HepG2 (cell line): ENCODE measurements at regions not wholly inside any gene's neighbourhood (a gene's known extent, or its start where the extent isn't known, plus 50 kb on each side); places are given as distances from the start of the nearest gene placed in this dataset.

ENCODE experiments used
- ATAC-seq: fragments of 200-7000 bp; cut with Tn5 transposase; 3 replicates; pipeline ENCODE4 v1.9.1; 2020; ENCODE audit warnings: mild to moderate bottlenecking, moderate library complexity
- BruUV-seq: library from RNA; stranded (reverse); fragments of 400-500 nt; replicated peaks from 2 replicates; lab custom pipeline; 2021; lab: Mats Ljungman, UMichigan
- CTCF ChIA-PET: fragments of 300-600 bp; formaldehyde crosslinking; extraction: SDS; loops from one replicate; lab custom pipeline; 2021; ENCODE audit warnings: low total read pairs, inconsistent platforms, low intra/inter-chr PET ratio; lab: Yijun Ruan, JAX
- POLR2A ChIA-PET: fragments of 350-600 bp; sonication (Branson Sonifier 250); formaldehyde crosslinking; loops from one replicate; lab custom pipeline; 2020; ENCODE audit warnings: antibody characterized with exemption, inconsistent platforms; lab: Yijun Ruan, JAX
- DNase-seq: peaks from one replicate; pipeline ENCODE4 v3.0.0-alpha.2; 2015; ENCODE audit warnings: low spot score
- FAIRE-seq: peaks from 3 replicates; lab custom pipeline; 2011; peaks lifted over from hg19 to GRCh38; lab: Jason Lieb, UNC
- H2AFZ ChIP-seq: one replicate; pipeline ENCODE4 v1.6.1; 2011; ENCODE audit warnings: low read length, inconsistent platforms
- H3K27ac ChIP-seq: fragments of 300-600 bp; 3 replicates; pipeline ENCODE4 v1.8.0; 2011; ENCODE audit warnings: mixed run types, mild to moderate bottlenecking, mixed read lengths, low read length, inconsistent platforms; ENCODE audit not compliant: insufficient read depth; ENCODE audit errors: extremely low read length
- H3K27me3 ChIP-seq, 2 experiments: fragments of 200-600 bp in 1 of 2; 2 replicates in 1 of 2; 3 replicates in 1 of 2; pipeline versions ENCODE4 v1.6.0 to v1.8.0; 2011; ENCODE audit warnings: low read length in 2 of 2, mild to moderate bottlenecking in 2 of 2, moderate library complexity in 2 of 2, inconsistent platforms in 1 of 2; ENCODE audit not compliant: insufficient read depth in 2 of 2, control insufficient read depth in 1 of 2
- H3K36me3 ChIP-seq, 2 experiments: fragments of 200-600 bp in 1 of 2; replicated peaks in 1 of 2; 2 replicates in 1 of 2; 3 replicates in 1 of 2; pipeline versions ENCODE4 v1.5.1 to v1.8.0; 2011; ENCODE audit warnings: low read length in 2 of 2, inconsistent platforms in 1 of 2; ENCODE audit not compliant: insufficient read depth in 2 of 2, control insufficient read depth in 1 of 2
- H3K4me1 ChIP-seq: 2 replicates; pipeline ENCODE4 v1.5.1; 2012; ENCODE audit warnings: low read length, inconsistent platforms; ENCODE audit not compliant: insufficient read depth
- H3K4me2 ChIP-seq: 2 replicates; pipeline ENCODE4 v1.6.0; 2011; ENCODE audit warnings: low read depth, low read length, inconsistent platforms
- H3K4me3 ChIP-seq, 3 experiments: fragments of 200-600 bp in 1 of 3; sonication (generic), shearing (Covaris generic) in 1 of 3; replicated peaks in 1 of 3; 2 replicates each; pipeline ENCODE4 v1.5.1; 2011 to 2016; ENCODE audit warnings: low read length in 3 of 3, inconsistent platforms in 2 of 3, low read depth in 2 of 3, mild to moderate bottlenecking in 2 of 3, control low read depth in 1 of 3, mixed read lengths in 1 of 3; ENCODE audit not compliant: insufficient read depth in 1 of 3
- H3K79me2 ChIP-seq: one replicate; pipeline ENCODE4 v1.6.1; 2011; ENCODE audit warnings: low read length, inconsistent platforms; ENCODE audit not compliant: insufficient read depth
- H3K9ac ChIP-seq: 2 replicates; pipeline ENCODE4 v1.6.0; 2011; ENCODE audit warnings: mild to moderate bottlenecking, low read depth, low read length, inconsistent platforms; ENCODE audit not compliant: insufficient read depth
- H3K9me3 ChIP-seq: 2 replicates; pipeline ENCODE4 v1.5.1; 2012; ENCODE audit warnings: mild to moderate bottlenecking, low read length
- H4K20me1 ChIP-seq: 2 replicates; pipeline ENCODE4 v1.6.0; 2011; ENCODE audit warnings: inconsistent platforms, mild to moderate bottlenecking, low read length, moderate library complexity; ENCODE audit not compliant: insufficient read depth
- CCDC6 ChIP-seq: sonication (generic); formaldehyde crosslinking; IDR thresholded peaks from 2 replicates; pipeline ENCODE4 v1.8.1; 2022; ENCODE audit warnings: mild to moderate bottlenecking, missing genetic modification reagents, moderate library complexity
- FOXO1 ChIP-seq: sonication (generic); formaldehyde crosslinking; IDR thresholded peaks from 2 replicates; pipeline ENCODE4 v1.4.0; 2020; ENCODE audit warnings: missing genetic modification reagents
- FUBP1 ChIP-seq: sonication (generic); formaldehyde crosslinking; IDR thresholded peaks from 2 replicates; pipeline ENCODE4 v1.5.1; 2020; ENCODE audit warnings: missing genetic modification reagents, mild to moderate bottlenecking, borderline replicate concordance
- JUN ChIP-seq: sonication (generic); formaldehyde crosslinking; IDR thresholded peaks from 2 replicates; pipeline ENCODE4 v1.4.0; 2020; ENCODE audit warnings: mild to moderate bottlenecking, missing genetic modification reagents
- MAFG ChIP-seq: sonication (generic); formaldehyde crosslinking; IDR thresholded peaks from 2 replicates; pipeline ENCODE4 v1.5.1; 2020; ENCODE audit warnings: mild to moderate bottlenecking, missing genetic modification reagents
- MEIS1 ChIP-seq: sonication (generic); formaldehyde crosslinking; IDR thresholded peaks from 2 replicates; pipeline ENCODE4 v1.9.0; 2021; ENCODE audit warnings: mild to moderate bottlenecking, missing genetic modification reagents, moderate library complexity, borderline replicate concordance
- PRPF4 ChIP-seq: fragments of 200-400 bp; formaldehyde crosslinking; IDR thresholded peaks from 2 replicates; pipeline ENCODE4 v1.6.1; 2016; ENCODE audit warnings: low read length, low read depth; ENCODE audit not compliant: poor library complexity, severe bottlenecking
- RAD51 ChIP-seq: fragments of 450-650 bp; IDR thresholded peaks from 2 replicates; pipeline ENCODE4 v1.6.1; 2016; ENCODE audit warnings: borderline replicate concordance
- RXRA ChIP-seq: sonication (generic); formaldehyde crosslinking; IDR thresholded peaks from 2 replicates; pipeline ENCODE4 v1.5.1; 2020; ENCODE audit warnings: missing genetic modification reagents
- STAT5B ChIP-seq: sonication (generic); formaldehyde crosslinking; IDR thresholded peaks from 2 replicates; pipeline ENCODE4 v1.4.0; 2020; ENCODE audit warnings: missing genetic modification reagents
- WIZ ChIP-seq: sonication (generic); formaldehyde crosslinking; IDR thresholded peaks from 2 replicates; pipeline ENCODE4 v1.5.1; 2020; ENCODE audit warnings: mild to moderate bottlenecking, missing genetic modification reagents
- ZBTB21 ChIP-seq: sonication (generic); formaldehyde crosslinking; IDR thresholded peaks from 2 replicates; pipeline ENCODE4 v1.4.0; 2020; ENCODE audit warnings: missing genetic modification reagents
- ZBTB8A ChIP-seq: sonication (generic); formaldehyde crosslinking; IDR thresholded peaks from 2 replicates; pipeline ENCODE4 v1.4.0; 2020; ENCODE audit warnings: mild to moderate bottlenecking, low read depth, missing genetic modification reagents, borderline replicate concordance
- ZFP37 ChIP-seq: sonication (generic); formaldehyde crosslinking; IDR thresholded peaks from 2 replicates; pipeline ENCODE4 v1.4.0; 2020; ENCODE audit warnings: missing genetic modification reagents, borderline replicate concordance
- ZNF335 ChIP-seq: sonication (generic); formaldehyde crosslinking; IDR thresholded peaks from 2 replicates; pipeline ENCODE4 v1.4.0; 2020; ENCODE audit warnings: missing genetic modification reagents
- ZNF337 ChIP-seq: sonication (generic); formaldehyde crosslinking; IDR thresholded peaks from 2 replicates; pipeline ENCODE4 v1.5.1; 2020; ENCODE audit warnings: missing genetic modification reagents, low read depth, mild to moderate bottlenecking, borderline replicate concordance
- ZNF652 ChIP-seq: IDR thresholded peaks from 2 replicates; pipeline ENCODE4 v1.6.1; 2016; ENCODE audit warnings: low read depth, borderline replicate concordance
- WGBS: methylation state at CpG from one replicate; pipeline ENCODE4 v1.1.6; 2017; ENCODE audit warnings: low lambda C conversion rate; 5-methylcytosine and 5-hydroxymethylcytosine counted together
- in situ Hi-C: cut with HindIII; loops from 2 replicates; pipeline ENCODE4 v1.10.0; 2017; ENCODE audit warnings: low pct_unique_long_range_greater_than_20kb; ENCODE audit not compliant: extremely low pct_ligation_motif_present
- intact Hi-C: fragments of 100-400 bp; cut with micrococcal nuclease; formaldehyde crosslinking; loops from one replicate; pipeline ENCODE4 v1.10.0; 2022; ENCODE audit not compliant: unreplicated experiment

- Histone ChIP-seq H3K4me1 (no peaks in the 10 kb centered on the region), H3K9me3 (no peaks in the 10 kb centered on the region), H4K20me1 (no peaks in the 10 kb centered on the region), H3K27ac (no peak overlapping the region)
- no peak for DNase-seq
- ATAC-seq: no peak
- no TSS peak for BruUV-seq
- FAIRE-seq: no peak
- TF ChIP-seq ZBTB21: no peak
- TF ChIP-seq ZNF652 (CRISPR knock-in tag): no peak
- no peak for TF ChIP-seq FUBP1 (CRISPR knock-in tag)
- TF ChIP-seq JUN (CRISPR knock-in tag): no peak
- no peak for TF ChIP-seq ZNF337 (CRISPR knock-in tag)
- no peak for TF ChIP-seq RAD51
- TF ChIP-seq WIZ (CRISPR knock-in tag): no peak
- no peak for TF ChIP-seq MAFG (CRISPR knock-in tag)
- TF ChIP-seq ZBTB8A (CRISPR knock-in tag): no peak
- TF ChIP-seq PRPF4: no peak
- TF ChIP-seq ZFP37 (CRISPR knock-in tag): no peak
- no peak for TF ChIP-seq RXRA (CRISPR knock-in tag)
- no peak for TF ChIP-seq STAT5B (CRISPR knock-in tag)
- no peak for TF ChIP-seq FOXO1 (CRISPR knock-in tag)
- no peak for TF ChIP-seq CCDC6 (CRISPR knock-in tag)
- TF ChIP-seq ZNF335: no peak
- TF ChIP-seq MEIS1 (CRISPR knock-in tag): no peak
- TF ChIP-seq, all 625 proteins: peak for 0
- in situ Hi-C loops (no loop called here), intact Hi-C loops (no loop called here)
- Histone ChIP-seq H3K36me3 (no peaks in the 10 kb centered on the region), H3K27me3 (peaks cover 0 to 23% of the 10 kb centered on the region in 2 experiments; a peak in 2 of 5 replicates), H3K9ac (no peak overlapping the region), H3K4me3 (no peak overlapping the region), H3K4me2 (no peak overlapping the region), H2AFZ (no peak overlapping the region), H3K79me2 (no peaks in the 10 kb centered on the region)
- WGBS: 37% methylated on average over 2 of the region's 2 CpGs
- POLR2A ChIA-PET: no interaction called here
- CTCF ChIA-PET: no interaction called here
Observed at GRCh38 chr2:237227190-237227589, 141.5 kb downstream of the COPS8 start.
